ENCODE measurements at regions not wholly inside any gene's neighbourhood (a gene's known extent, or its start where the extent isn't known, plus 50 kb on each side); places are given as distances from the start of the nearest gene placed in this dataset.

GRCh38 chr2:45223531-45223930 is 214.3 kb upstream of the SIX2 start:
- Histone ChIP-seq H3K27ac (no peak overlapping the region), H3K27me3 (replicated peaks; ENCODE audit: insufficient read depth) (no peaks in the 10 kb centered on the region), H3K4me1 (ENCODE audit: control insufficient read depth in 1 of 2, low read depth in 2 of 2) (peaks cover 0 to 10% of the 10 kb centered on the region in 2 donors), H3K4me3 (no peak overlapping the region), H3K9me3 (no peaks in the 10 kb centered on the region), H3K36me3 (no peaks in the 10 kb centered on the region)
- no peak for TF ChIP-seq CTCF (IDR thresholded peaks at IDR 0.05)
- DNase-seq (ENCODE audit: low spot score) (no peak), ATAC-seq (ENCODE audit: insufficient number of reproducible peaks, low FRiP score, low read depth) (no peak)

- DNase-seq (ENCODE audit: low spot score): no peak
- Histone ChIP-seq H3K9me3 (no peaks in the 10 kb centered on the region), H3K4me3 (no peak overlapping the region), H3K36me3 (no peaks in the 10 kb centered on the region), H3K4me1 (ENCODE audit: control insufficient read depth in 1 of 2, low read depth in 2 of 2) (no peaks in the 10 kb centered on the region), H3K27ac (no peak overlapping the region), H3K27me3 (replicated peaks; ENCODE audit: insufficient read depth) (no peaks in the 10 kb centered on the region)
- no peak for TF ChIP-seq CTCF (IDR thresholded peaks at IDR 0.05)
- ATAC-seq (ENCODE audit: insufficient number of reproducible peaks, low FRiP score, low read depth): no peak
Measured at GRCh38 chr2:45220227-45220626, 211.0 kb upstream of the SIX2 start.

GRCh38 chr2:45218931-45219339 is 209.7 kb upstream of the SIX2 start:
- ATAC-seq (ENCODE audit: insufficient number of reproducible peaks, low FRiP score, low read depth) (no peak), DNase-seq (ENCODE audit: low spot score) (no peak)
- H3K4me3 ChIP-seq: no peak overlapping the region
- no peaks in the 10 kb centered on the region for H3K9me3 ChIP-seq
- no peaks in the 10 kb centered on the region for H3K4me1 ChIP-seq (ENCODE audit: control insufficient read depth in 1 of 2, low read depth in 2 of 2)
- H3K27me3 ChIP-seq (replicated peaks; ENCODE audit: insufficient read depth): no peaks in the 10 kb centered on the region
- TF ChIP-seq CTCF (IDR thresholded peaks at IDR 0.05): no peak
- H3K36me3 ChIP-seq: no peaks in the 10 kb centered on the region
- no peak overlapping the region for H3K27ac ChIP-seq

GRCh38 chr2:45218297-45218696 is 209.0 kb upstream of the SIX2 start:
- Histone ChIP-seq H3K36me3 (no peaks in the 10 kb centered on the region), H3K9me3 (no peaks in the 10 kb centered on the region), H3K27me3 (replicated peaks; ENCODE audit: insufficient read depth) (no peaks in the 10 kb centered on the region), H3K4me1 (ENCODE audit: control insufficient read depth in 1 of 2, low read depth in 2 of 2) (peaks cover 0 to 6% of the 10 kb centered on the region in 2 donors), H3K4me3 (no peak overlapping the region), H3K27ac (no peak overlapping the region)
- ATAC-seq (ENCODE audit: insufficient number of reproducible peaks, low FRiP score, low read depth) (no peak), DNase-seq (ENCODE audit: low spot score) (no peak)
- TF ChIP-seq CTCF (IDR thresholded peaks at IDR 0.05): no peak

GRCh38 chr2:45216118-45216517 is 206.9 kb upstream of the SIX2 start:
- Histone ChIP-seq H3K4me1 (ENCODE audit: control insufficient read depth in 1 of 2, low read depth in 2 of 2) (peaks cover 0 to 11% of the 10 kb centered on the region in 2 donors), H3K27ac (no peak overlapping the region), H3K4me3 (no peak overlapping the region), H3K27me3 (replicated peaks; ENCODE audit: insufficient read depth) (no peaks in the 10 kb centered on the region), H3K36me3 (no peaks in the 10 kb centered on the region), H3K9me3 (no peaks in the 10 kb centered on the region)
- DNase-seq (ENCODE audit: low spot score) (no peak), ATAC-seq (ENCODE audit: insufficient number of reproducible peaks, low FRiP score, low read depth) (no peak)
- TF ChIP-seq CTCF (IDR thresholded peaks at IDR 0.05): no peak

Data from thoracic aorta (tissue), 2 donors.